Parathyroid adenoma (tissue), 2 donors: ENCODE measurements at regions not wholly inside any gene's neighbourhood (a gene's known extent, or its start where the extent isn't known, plus 50 kb on each side); places are given as distances from the start of the nearest gene placed in this dataset.

Experiments
- H2AFZ ChIP-seq: fragments of 300-600 bp; sonication (generic); one replicate; pipeline ENCODE4 v1.7.0; 2017; ENCODE audit warnings: antibody characterized with exemption, mild to moderate bottlenecking
- H3K27ac ChIP-seq: fragments of 300-600 bp; sonication (generic); one replicate; pipeline ENCODE4 v1.7.0; 2017
- H3K27me3 ChIP-seq: fragments of 300-600 bp; sonication (generic); one replicate; pipeline ENCODE4 v1.7.0; 2017; ENCODE audit warnings: low read length; ENCODE audit not compliant: control insufficient read depth, insufficient read depth
- H3K36me3 ChIP-seq: fragments of 300-600 bp; sonication (generic); one replicate; pipeline ENCODE4 v1.7.0; 2017; ENCODE audit warnings: low read length; ENCODE audit not compliant: control insufficient read depth, insufficient read depth
- H3K4me1 ChIP-seq: fragments of 300-600 bp; sonication (generic); one replicate; pipeline ENCODE4 v1.7.0; 2017; ENCODE audit warnings: control low read depth
- H3K4me2 ChIP-seq: fragments of 300-600 bp; sonication (generic); one replicate; pipeline ENCODE4 v1.7.0; 2017; ENCODE audit warnings: low read length
- H3K4me3 ChIP-seq: fragments of 300-600 bp; sonication (generic); one replicate; pipeline ENCODE4 v1.7.0; 2017; ENCODE audit warnings: low read depth, low read length
- H3K79me2 ChIP-seq: fragments of 300-600 bp; sonication (generic); one replicate; pipeline ENCODE4 v1.7.0; 2017; ENCODE audit warnings: control low read depth
- H3K9ac ChIP-seq: fragments of 300-600 bp; sonication (generic); one replicate; pipeline ENCODE4 v1.7.0; 2017; ENCODE audit warnings: mild to moderate bottlenecking
- H3K9me3 ChIP-seq: fragments of 300-600 bp; sonication (generic); one replicate; pipeline ENCODE4 v1.7.0; 2017; ENCODE audit warnings: low read length; ENCODE audit not compliant: control insufficient read depth
- CTCF ChIP-seq: fragments of 300-600 bp; sonication (generic); IDR thresholded peaks from one replicate; pipeline ENCODE4 v1.7.0; 2017; ENCODE audit warnings: antibody characterized with exemption, mild to moderate bottlenecking
- donor health status: primary hyperparathyroidism.

- Histone ChIP-seq H3K9me3 (no peaks in the 10 kb centered on the region), H3K4me1 (peaks cover 13% of the 10 kb centered on the region), H3K9ac (no peak overlapping the region), H3K4me3 (no peak overlapping the region), H3K36me3 (no peaks in the 10 kb centered on the region), H3K27me3 (no peaks in the 10 kb centered on the region), H3K4me2 (no peak overlapping the region), H3K27ac (peak overlapping the region; percentile 25), H3K79me2 (no peaks in the 10 kb centered on the region), H2AFZ (peak overlapping the region; percentile 7)
- TF ChIP-seq CTCF: no peak
Measured at GRCh38 chr2:12170121-12170520, 423.7 kb downstream of the LPIN1 start.

- Histone ChIP-seq H3K4me2 (no peak overlapping the region), H3K9ac (no peak overlapping the region), H3K4me3 (no peak overlapping the region), H3K36me3 (no peaks in the 10 kb centered on the region), H3K27ac (no peak overlapping the region), H2AFZ (no peak overlapping the region), H3K9me3 (no peaks in the 10 kb centered on the region), H3K27me3 (no peaks in the 10 kb centered on the region), H3K4me1 (peaks cover 13% of the 10 kb centered on the region), H3K79me2 (no peaks in the 10 kb centered on the region)
- no peak for TF ChIP-seq CTCF
Measured at GRCh38 chr2:12173271-12173942, 427.0 kb downstream of the LPIN1 start.

GRCh38 chr2:12173943-12174340 is 427.5 kb downstream of the LPIN1 start:
- Histone ChIP-seq H3K4me2 (no peak overlapping the region), H2AFZ (no peak overlapping the region), H3K4me3 (no peak overlapping the region), H3K79me2 (no peaks in the 10 kb centered on the region), H3K27me3 (no peaks in the 10 kb centered on the region), H3K4me1 (peaks cover 8% of the 10 kb centered on the region), H3K9me3 (no peaks in the 10 kb centered on the region), H3K36me3 (no peaks in the 10 kb centered on the region), H3K27ac (no peak overlapping the region), H3K9ac (no peak overlapping the region)
- no peak for TF ChIP-seq CTCF

GRCh38 chr2:12175323-12175722 is 428.9 kb downstream of the LPIN1 start:
- TF ChIP-seq CTCF: no peak
- Histone ChIP-seq H3K4me2 (no peak overlapping the region), H3K4me1 (peaks cover 3% of the 10 kb centered on the region), H3K9me3 (no peaks in the 10 kb centered on the region), H3K27ac (no peak overlapping the region), H3K79me2 (no peaks in the 10 kb centered on the region), H3K9ac (no peak overlapping the region), H3K4me3 (no peak overlapping the region), H3K27me3 (no peaks in the 10 kb centered on the region), H2AFZ (no peak overlapping the region), H3K36me3 (no peaks in the 10 kb centered on the region)
